Panc1 (cell line): ENCODE measurements at regions not wholly inside any gene's neighbourhood (a gene's known extent, or its start where the extent isn't known, plus 50 kb on each side); places are given as distances from the start of the nearest gene placed in this dataset.

Experiments used
- ATAC-seq: fragments of 200-7000 bp; cut with Tn5 transposase; 2 replicates; pipeline ENCODE4 v1.9.1; 2020; ENCODE audit warnings: mild to moderate bottlenecking, moderate library complexity
- BruUV-seq: library from RNA; stranded (reverse); fragments of 400-500 nt; replicated peaks from 2 replicates; lab custom pipeline; 2021; lab: Mats Ljungman, UMichigan
- CTCF ChIA-PET: fragments of 300-600 bp; sonication (Branson Sonifier 250); formaldehyde crosslinking; loops from one replicate; lab custom pipeline; 2022; ENCODE audit warnings: antibody characterized with exemption; lab: Charles Lee
- POLR2A ChIA-PET: fragments of 300-600 bp; sonication (Branson Sonifier 250); formaldehyde crosslinking; loops from one replicate; lab custom pipeline; 2022; ENCODE audit warnings: antibody characterized with exemption; lab: Charles Lee
- DNase-seq: peaks from one replicate; pipeline ENCODE4 v3.0.0-alpha.2; 2010; ENCODE audit warnings: low read depth, low spot score
- H3K27ac ChIP-seq: 2 replicates; pipeline ENCODE4 v1.5.1; 2011; ENCODE audit warnings: mild to moderate bottlenecking, low read length, inconsistent platforms
- H3K27me3 ChIP-seq: fragments of 200-500 bp; sonication (Bioruptor generic); 2 replicates; pipeline ENCODE4 v1.6.0; 2014; ENCODE audit warnings: low read length, inconsistent platforms; ENCODE audit not compliant: control insufficient read depth, insufficient read depth
- H3K36me3 ChIP-seq: fragments of 200-500 bp; sonication (Bioruptor generic); 2 replicates; pipeline ENCODE4 v1.5.1; 2014; ENCODE audit warnings: inconsistent platforms, mild to moderate bottlenecking, low read length, moderate library complexity; ENCODE audit not compliant: control insufficient read depth, insufficient read depth
- H3K4me1 ChIP-seq: 2 replicates; pipeline ENCODE4 v1.5.1; 2011; ENCODE audit warnings: inconsistent platforms, mild to moderate bottlenecking, low read length, moderate library complexity; ENCODE audit not compliant: control insufficient read depth, insufficient read depth
- H3K4me3 ChIP-seq, 2 experiments: 2 replicates each; pipeline ENCODE4 v1.5.1; 2011 to 2012; ENCODE audit warnings: low read depth in 2 of 2, low read length in 2 of 2, mild to moderate bottlenecking in 2 of 2, inconsistent platforms in 1 of 2, moderate library complexity in 1 of 2
- H3K9me3 ChIP-seq: fragments of 200-500 bp; sonication (Bioruptor generic); 2 replicates; pipeline ENCODE4 v1.5.1; 2014; ENCODE audit warnings: low read depth, mild to moderate bottlenecking, inconsistent platforms, low read length, moderate library complexity; ENCODE audit not compliant: control insufficient read depth, insufficient read depth
- CTCF ChIP-seq: fragments of 450-650 bp; IDR thresholded peaks from 2 replicates; pipeline ENCODE4 v1.5.1; 2017; ENCODE audit warnings: mild to moderate bottlenecking
- POLR2AphosphoS5 ChIP-seq: IDR thresholded peaks from 2 replicates; pipeline ENCODE4 v1.6.1; 2012; ENCODE audit warnings: mild to moderate bottlenecking, low read depth, low read length, moderate library complexity
- REST ChIP-seq, 2 experiments: IDR thresholded peaks; 2 replicates each; pipeline ENCODE4 v1.6.1; 2011 to 2012; ENCODE audit warnings: low read depth in 2 of 2, control low read depth in 1 of 2, low read length in 1 of 2, mild to moderate bottlenecking in 1 of 2, moderate library complexity in 1 of 2; ENCODE audit not compliant: insufficient read depth in 1 of 2
- SIN3A ChIP-seq: IDR thresholded peaks from 2 replicates; pipeline ENCODE4 v1.6.1; 2012; ENCODE audit warnings: low read depth, mild to moderate bottlenecking, low read length, moderate library complexity, borderline replicate concordance; ENCODE audit not compliant: insufficient read depth
- TCF7L2 ChIP-seq: IDR thresholded peaks from 2 replicates; pipeline ENCODE4 v1.6.1; 2011; ENCODE audit warnings: mild to moderate bottlenecking, low read depth, low read length, inconsistent platforms
- in situ Hi-C: cut with HindIII; loops from 2 replicates; pipeline ENCODE4 v1.10.0; 2016; ENCODE audit warnings: low sequenced_read_pairs, low pct_unique_long_range_greater_than_20kb
- intact Hi-C: fragments of 100-400 bp; cut with micrococcal nuclease; formaldehyde crosslinking; loops from one replicate; pipeline ENCODE4 v1.10.0; 2022; ENCODE audit not compliant: unreplicated experiment

- BruUV-seq, result no TSS peak
- ATAC-seq (no peak), DNase-seq (no peak)
- no peaks in the 10 kb centered on the region for H3K27me3 ChIP-seq
- no peaks in the 10 kb centered on the region for H3K9me3 ChIP-seq
- no peak overlapping the region for H3K4me3 ChIP-seq
- ChIA-PET CTCF (no interaction called here), POLR2A (no interaction called here)
- no peak overlapping the region for H3K27ac ChIP-seq
- intact Hi-C loops, result no loop called here
- no peak for TF ChIP-seq CTCF
- no peak for TF ChIP-seq POLR2AphosphoS5
- TF ChIP-seq REST (IDR thresholded peaks at IDR 0.05; ENCODE audit: insufficient read depth in 1 of 2, low read depth in 2 of 2, low read length in 1 of 2), result no peak
- no peak for TF ChIP-seq SIN3A
- no peak for TF ChIP-seq TCF7L2
- in situ Hi-C loops, result no loop called here
- H3K4me1 ChIP-seq, result no peaks in the 10 kb centered on the region
- H3K36me3 ChIP-seq, result no peaks in the 10 kb centered on the region
These were observed 498.9 kb downstream of the TTLL7 start for GRCh38 chr1:83499998-83500397.

- H3K27ac ChIP-seq, result no peak overlapping the region
- CTCF ChIA-PET, result no interaction called here
- H3K36me3 ChIP-seq, result no peaks in the 10 kb centered on the region
- BruUV-seq, result no TSS peak
- H3K27me3 ChIP-seq, result no peaks in the 10 kb centered on the region
- no peaks in the 10 kb centered on the region for H3K9me3 ChIP-seq
- TF ChIP-seq TCF7L2, result no peak
- peak; percentile 17; the same call in 1 of the 2 replicates for TF ChIP-seq CTCF
- POLR2A ChIA-PET, result interaction anchor here (0.6 kb wide), 1 partner anchor 343 kb away, joined by 3 read pairs; no protein-coding TSS in a partner anchor
- no peak overlapping the region for H3K4me3 ChIP-seq
- H3K4me1 ChIP-seq, result no peaks in the 10 kb centered on the region
- in situ Hi-C loops, result no loop called here
- intact Hi-C loops, result no loop called here
- ATAC-seq, result no peak
- DNase-seq, result no peak
These were observed 501.4 kb downstream of the TTLL7 start for GRCh38 chr1:83497563-83497962.

GRCh38 chr1:83495560-83495959, 503.4 kb downstream of the TTLL7 start:
- POLR2A ChIA-PET, result no interaction called here
- H3K27ac ChIP-seq, result no peak overlapping the region
- no peaks in the 10 kb centered on the region for H3K4me1 ChIP-seq
- in situ Hi-C loops, result no loop called here
- no TSS peak for BruUV-seq
- intact Hi-C loops, result no loop called here
- no peaks in the 10 kb centered on the region for H3K36me3 ChIP-seq
- no peak for DNase-seq
- H3K4me3 ChIP-seq, result no peak overlapping the region
- TF ChIP-seq REST (IDR thresholded peaks at IDR 0.05; ENCODE audit: insufficient read depth in 1 of 2, low read depth in 2 of 2, low read length in 1 of 2), result no peak
- no peak for TF ChIP-seq POLR2AphosphoS5
- TF ChIP-seq TCF7L2, result no peak
- no peak for TF ChIP-seq CTCF
- TF ChIP-seq SIN3A, result no peak
- ATAC-seq, result no peak
- CTCF ChIA-PET, result no interaction called here
- H3K9me3 ChIP-seq, result no peaks in the 10 kb centered on the region
- H3K27me3 ChIP-seq, result no peaks in the 10 kb centered on the region
